Activated gamma-delta T cell treated with Interleukin-2 at 50 U/mL for 16 hours (primary cell): ENCODE measurements at regions not wholly inside any gene's neighbourhood (a gene's known extent, or its start where the extent isn't known, plus 50 kb on each side); places are given as distances from the start of the nearest gene placed in this dataset.

Experiments used
- DNase-seq: peaks from one replicate; pipeline ENCODE4 v3.0.0-alpha.2; 2020

DNA sequence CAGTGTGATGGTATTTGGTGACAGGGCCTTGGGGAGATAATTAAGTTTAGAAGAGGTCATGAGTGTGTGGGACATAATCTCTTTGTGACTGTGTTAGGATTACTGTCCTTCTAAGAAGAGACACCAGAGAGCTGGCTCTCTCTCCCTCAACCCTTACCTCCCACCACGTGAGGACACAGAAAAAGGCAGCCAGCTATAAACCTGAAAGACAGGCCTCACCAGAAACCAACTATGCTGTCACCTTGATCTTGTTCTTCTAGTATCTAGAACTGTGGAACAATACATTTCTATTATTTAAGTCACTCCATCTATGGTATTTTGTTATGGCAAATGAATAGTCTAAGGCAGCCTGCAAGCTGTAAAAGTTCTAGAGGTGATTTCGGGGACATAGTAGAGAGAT lies 203.7 kb downstream of the OTOR start:
- DNase-seq = no peak

DNA sequence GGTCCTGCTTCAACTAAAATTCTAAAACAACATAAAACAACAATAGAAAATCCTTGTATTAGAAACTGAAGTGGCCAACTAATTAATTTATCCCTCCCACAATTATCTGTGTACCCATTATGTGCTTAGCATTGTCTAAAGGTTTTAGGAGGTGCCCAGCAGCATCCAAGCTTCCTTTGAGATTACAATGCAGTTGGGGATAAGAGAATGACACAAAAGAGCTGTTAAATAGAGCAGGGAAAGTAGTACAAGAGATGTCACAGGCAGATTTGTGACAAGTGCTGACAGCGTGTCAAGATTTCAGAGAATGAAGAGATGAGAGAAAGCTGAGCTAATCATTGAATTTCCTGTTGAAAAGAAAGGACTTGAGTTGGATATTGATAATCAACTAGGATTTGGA lies 204.8 kb downstream of the OTOR start:
- DNase-seq = no peak

DNA sequence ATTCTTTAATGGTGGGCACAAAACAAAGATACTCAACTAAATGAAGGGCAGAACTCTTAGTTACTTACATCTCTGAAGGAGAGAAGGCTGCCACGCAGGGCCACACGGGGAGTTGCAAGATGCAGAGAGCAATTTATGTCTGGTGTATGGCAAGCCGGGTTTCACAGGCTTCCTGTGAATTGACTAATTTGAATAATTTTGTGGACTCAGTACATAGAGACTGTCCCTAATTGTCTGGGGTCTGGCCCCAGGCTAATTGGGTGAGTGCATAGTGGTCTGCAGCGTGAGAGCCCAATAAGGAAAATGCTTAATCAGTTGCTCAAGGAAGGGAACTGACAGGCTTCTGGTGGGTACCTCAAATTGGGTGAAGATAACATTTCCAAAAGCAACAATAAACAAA lies 205.7 kb downstream of the OTOR start:
- DNase-seq = no peak

DNA sequence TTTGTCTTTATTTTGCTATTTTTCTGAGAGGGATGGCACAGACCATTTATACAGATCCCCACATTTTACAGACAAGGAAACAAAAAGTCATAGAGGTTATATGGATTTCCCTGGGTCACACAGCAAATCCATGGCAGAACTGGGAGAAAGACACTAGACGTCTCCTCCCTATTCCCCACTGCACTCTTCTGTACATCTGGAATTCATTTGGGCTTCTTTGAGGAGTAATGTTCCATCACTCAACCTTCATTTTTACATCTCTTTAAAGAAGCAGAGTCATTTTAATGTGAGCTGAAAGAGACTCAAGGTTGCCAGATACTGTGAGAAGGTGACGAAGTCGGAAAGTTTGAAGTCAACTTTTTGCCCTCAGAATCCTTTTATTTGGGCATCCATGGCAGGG lies 207.3 kb downstream of the OTOR start:
- DNase-seq = no peak

DNA sequence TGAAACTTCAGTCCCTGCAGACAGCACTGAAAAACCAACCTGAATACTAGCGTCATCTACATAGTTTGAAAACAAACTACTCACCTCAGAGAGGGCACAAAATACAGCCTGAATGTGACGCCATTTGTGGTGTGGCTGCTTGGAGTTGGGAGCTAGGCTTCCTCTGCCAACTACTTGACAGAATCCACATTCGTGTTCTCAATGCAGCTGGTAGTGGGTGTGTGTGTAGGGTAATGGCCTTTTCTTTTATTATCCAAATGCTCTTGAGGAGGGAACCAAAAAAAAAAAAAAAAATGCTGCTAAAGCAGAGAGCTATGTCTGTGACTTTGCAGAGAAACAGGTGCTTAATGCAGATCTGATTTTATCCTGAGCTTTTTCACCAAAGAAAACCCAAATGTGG lies 207.8 kb downstream of the OTOR start:
- no peak for DNase-seq

DNA sequence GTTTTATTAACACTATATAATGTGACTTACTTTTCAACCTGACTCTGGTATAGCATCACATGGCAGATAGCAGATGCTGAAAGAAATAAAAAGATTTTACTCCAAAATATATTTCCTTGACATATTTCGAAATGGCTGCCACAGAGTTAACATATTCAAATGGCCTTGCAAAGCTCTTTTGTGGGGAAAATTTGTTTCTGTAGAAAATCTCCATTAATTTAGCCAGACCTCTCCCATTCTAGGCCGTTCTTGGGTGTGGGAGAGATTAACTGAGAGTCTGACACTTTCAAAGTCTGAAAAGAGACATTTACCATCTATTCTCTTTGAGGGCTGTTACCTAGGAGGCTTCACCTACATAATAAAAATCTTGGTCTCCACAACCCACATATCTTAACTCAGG lies 217.2 kb downstream of the OTOR start:
- no peak for DNase-seq

DNA sequence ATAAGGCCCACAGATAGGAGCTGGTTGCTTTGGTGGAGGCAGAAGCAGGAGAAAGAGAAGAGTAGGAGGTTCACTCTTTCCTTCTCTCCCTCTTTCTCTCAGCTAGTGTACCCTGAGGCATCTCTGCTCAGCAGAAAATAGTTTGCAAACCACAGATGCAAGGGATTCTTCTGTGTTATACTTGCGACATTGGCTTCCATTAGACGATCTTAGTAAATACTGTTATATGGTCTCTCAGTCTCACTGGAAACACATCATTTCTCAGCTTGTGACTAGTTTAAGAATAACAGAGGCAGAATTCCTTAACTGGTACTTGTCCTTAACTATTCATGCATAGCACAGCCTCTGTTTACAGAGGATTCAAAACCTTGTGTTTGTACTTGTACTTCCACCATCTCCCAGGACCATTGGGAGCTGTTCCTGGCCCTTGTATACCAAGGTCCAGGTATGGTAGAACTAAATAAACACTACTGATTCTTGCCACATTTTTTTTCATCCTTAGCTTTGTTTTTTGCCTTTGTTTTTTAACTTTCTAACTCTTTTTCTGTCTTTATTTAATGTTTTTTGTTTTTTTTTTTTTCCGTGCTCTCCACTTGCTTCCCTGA lies 218.2 kb downstream of the OTOR start:
- no peak for DNase-seq

DNA sequence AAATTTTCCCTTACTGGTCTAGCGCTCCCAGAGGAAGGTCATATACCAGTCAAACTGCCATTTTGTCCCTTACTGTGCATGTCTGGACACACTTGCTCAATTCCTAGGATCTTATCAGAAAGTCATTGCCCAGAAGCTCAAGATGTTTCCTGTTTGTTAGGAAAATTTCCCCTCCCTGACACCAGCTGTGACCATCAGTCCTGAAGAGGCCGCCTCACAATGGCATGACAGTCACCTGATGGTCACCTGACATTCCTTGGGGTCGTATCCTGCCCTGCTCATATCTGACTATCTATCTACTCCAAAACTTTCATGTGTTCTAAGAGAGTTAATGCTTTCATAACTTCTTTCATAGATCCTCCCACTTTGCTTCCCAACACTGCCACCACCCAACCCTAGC lies 219.9 kb downstream of the OTOR start:
- DNase-seq = no peak

DNA sequence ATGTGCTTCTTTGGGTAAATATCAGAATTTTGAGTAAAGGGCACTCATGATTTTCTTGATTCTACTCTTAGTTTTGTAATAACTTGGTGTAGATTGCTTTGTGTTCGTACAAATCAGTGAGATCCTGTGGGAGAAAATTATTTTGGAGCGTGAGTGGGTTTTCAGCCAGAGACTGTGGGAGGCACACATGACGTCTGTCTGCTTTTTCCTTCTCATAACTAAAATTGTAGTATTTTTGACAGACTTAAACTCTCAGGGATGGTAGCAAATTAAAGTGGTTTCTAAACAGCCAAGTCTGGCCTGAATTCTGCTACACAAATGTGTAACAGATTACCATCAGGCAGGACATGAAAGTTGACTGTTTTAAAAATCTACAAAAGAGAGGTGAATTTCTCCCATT lies 222.6 kb downstream of the OTOR start:
- DNase-seq = no peak

DNA sequence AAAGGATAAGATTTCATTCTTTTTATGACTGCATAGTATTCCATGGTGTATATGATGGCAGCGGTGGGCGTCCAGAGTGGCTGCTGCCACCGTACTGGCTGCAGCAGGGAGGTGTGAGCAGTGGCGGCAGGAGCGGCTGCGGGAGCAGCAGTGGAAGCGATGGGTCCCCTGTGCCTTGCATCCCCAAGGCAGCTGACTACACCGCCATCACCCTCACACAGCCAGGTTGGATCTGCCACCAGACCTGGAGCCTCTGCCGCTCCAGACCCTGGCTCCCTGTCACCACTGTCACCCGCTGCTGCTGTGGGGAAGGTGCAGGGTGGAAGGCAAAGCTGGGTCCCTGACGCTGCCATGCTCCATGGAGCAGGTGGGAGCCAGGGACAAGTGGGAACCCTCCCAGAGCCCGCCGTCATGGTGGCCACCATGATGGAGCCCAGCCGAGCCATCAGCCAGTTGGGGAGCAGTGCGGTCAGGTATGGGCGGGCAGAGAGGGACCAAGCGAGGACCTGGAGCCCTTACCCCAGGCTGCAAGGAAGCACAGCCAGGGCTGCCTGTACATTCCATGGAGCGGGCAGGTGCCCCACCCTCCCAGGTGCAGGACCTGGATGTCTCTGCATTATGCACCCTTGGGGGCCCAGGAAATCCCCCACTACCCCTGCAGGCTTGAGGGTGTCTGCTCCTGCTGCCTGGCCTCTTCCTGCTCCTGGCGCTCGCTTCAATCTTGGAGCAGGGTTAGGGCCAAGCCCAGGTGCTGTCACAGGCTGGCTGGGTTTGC lies 226.1 kb downstream of the OTOR start:
- no peak for DNase-seq

DNA sequence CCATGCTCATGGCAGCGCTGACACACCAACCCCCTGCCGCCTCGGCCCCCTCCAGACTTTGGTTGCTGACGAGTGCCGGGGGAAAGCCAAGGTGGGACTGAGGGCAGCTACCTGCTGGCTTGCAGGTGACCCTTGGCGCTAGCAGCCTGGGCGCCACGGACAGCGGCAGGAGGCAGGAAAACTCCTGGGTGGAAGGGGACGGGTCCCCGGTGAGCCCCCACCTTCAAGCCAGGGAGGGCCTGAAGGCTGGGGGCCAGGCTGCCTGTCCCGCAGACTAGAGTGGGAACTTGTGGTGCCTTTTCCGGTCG lies 226.7 kb downstream of the OTOR start:
- no peak for DNase-seq

DNA sequence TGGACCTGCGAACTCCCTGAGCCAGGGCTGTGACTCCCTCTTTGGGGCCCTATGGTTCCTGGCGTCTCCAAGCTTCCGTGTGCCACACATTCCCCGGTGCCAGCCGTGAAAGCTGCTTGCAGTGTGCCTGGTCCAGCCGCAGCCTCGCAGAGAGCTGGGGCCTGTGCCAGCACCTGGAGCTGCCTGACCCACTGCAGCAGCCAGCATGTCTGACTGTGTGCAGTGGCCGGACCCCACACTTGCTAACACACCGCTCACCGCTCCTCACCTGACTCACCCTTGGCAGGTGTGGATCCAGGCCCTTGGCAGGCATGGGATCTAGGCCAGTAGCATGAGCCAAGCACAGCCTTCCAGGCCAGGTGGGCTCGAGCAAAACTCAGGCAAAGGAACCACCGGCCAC lies 227.5 kb downstream of the OTOR start:
- no peak for DNase-seq

DNA sequence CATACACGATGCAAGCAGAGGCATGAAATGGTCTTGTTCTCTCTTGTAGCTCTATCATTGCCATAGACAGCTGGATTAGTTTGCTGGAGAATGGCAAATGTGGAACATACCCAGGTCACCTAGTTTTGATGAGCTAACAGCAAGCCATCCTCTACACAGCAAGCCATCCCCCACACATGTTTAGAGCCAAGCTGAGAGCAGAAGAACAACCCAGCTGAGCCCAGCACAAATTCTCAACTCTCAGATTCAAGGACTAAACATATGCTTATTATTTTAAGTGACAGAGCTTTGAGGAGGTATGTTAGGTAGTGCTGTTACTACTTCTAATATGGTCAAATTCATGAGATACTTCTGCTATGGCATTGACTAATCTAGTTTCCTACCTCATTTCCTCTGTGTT lies 230.3 kb downstream of the OTOR start:
- DNase-seq = no peak

DNA sequence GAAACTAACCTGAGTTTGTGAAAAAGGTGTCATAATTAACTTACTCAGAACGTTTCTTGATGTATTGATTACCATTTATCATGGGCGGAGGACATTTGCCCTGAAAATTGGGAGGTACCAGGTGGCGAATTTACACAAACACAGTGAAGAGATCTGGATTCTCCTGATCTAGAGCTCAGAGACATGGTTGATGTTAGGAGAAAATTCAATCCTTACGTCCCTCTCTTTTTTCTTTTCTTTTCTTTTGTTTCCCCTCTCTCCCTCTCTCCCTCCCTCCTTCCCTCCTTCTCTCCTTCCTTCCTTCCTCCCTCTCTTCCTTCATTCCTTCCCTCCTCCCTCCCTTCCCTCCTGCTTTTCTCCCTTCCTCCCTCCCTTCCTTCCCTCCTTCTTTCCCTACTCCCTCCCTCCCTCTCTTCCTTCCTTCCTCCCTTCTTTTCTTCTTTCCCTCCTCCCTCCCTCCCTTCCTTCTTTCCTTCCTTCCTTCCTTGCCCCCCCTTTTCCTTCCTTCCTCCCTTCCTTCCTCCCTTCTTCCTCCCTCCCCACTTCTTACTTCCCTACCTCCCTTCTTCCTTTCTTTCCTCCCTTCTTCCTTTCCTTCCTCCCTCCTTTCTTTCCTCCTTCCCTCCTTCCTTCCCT lies 234.1 kb downstream of the OTOR start:
- DNase-seq = no peak

DNA sequence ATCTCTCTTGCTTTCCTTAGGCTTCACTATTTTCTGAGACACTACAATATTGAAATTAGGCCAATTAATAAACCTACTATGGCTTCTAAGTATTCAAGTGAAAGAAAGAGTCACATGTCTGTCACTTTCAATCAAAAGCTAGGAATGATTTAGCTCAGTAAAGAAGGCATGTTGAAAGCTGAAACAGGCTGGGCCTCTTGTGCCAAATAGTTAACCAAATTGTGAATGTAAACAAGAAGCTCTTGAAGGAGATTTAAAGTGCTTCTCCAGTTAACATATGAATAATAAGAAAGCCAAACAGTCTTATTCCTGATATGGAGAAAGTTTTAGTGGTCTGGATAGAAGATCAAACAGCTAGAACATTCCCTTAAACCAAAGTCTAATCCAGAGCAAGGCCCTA lies 236.3 kb downstream of the OTOR start:
- DNase-seq = no peak

DNA sequence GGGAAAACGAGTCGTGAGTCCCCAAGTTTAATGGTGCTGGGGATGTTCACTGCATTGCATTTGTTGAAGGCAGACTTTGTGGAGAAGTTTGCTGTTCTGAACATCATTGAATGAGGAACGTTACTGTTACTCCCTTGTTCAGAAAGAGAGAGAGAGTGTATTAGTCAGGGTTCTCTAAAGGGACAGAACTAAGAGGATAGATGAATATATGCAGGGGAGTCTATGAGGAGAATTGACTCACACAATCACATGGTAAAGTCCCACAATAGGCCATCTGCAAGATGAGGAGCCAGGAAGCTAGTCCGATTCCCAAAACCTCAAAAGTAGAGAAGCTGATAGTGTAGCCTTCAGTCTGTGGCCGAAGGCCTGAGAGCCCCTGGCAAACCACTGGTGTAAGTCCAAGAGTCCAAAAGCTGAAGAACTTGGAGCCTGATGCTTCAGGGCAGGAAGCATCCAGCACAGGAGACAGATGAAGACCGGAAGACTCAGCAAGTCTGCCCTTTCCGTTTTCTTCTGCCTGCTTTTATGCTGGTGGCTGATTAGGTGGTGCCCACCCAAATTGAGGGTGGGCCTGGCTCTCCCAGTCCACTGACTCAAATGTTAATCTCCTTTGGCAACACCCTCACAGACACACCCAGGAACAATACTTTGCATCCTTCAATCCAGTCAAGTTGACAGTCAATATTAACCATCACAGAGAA lies 223.5 kb upstream of the PCSK2 start:
- no peak for DNase-seq

DNA sequence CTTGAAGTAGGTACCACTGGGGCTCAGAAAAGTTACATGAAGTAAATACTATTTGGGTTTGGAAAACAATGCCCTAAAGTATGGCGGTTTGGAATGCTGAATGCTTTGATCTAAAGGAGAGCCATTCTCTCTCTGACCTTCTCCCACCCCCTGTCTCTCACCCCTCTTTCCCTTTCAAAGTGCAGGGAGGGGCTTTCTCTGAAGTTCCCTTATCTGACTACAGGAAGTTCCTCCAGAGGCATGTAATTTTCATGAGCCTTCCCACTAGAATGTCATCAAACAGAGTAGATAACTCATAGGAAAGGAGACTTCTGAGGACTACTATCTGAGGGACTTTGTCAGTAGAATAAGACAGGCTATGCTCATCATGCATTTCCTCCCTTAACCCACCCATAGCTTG lies 216.7 kb upstream of the PCSK2 start:
- no peak for DNase-seq

DNA sequence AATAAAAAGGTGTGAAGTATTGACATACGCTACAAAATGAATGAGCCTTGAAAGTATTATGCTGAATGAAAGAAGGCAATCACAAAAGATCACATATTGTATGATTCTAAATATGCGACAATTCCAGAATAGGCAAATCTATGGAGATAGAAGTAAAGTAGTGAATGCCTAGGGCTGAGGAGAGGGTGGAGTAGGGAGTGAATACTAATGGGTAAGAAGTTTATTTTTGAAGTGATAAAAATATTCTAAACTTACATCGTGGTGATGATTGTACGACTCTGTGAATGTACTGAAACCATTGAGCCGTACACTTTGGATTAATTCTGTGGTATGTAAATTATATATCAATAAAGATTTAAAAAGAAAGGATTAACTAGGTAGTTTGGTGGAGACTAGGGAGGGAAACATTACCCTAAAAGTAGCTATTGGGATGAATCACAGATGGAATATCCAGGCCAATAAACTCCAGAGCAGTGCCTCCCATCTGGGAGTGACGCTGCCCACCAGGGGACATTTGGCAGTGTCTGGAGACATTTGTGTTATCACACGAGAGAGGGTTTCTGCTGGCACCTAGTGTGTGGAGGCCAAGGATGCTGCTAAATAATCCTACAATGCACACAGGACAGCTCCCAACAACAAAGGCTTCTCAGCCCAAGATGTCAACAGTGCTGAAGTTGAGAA lies 214.2 kb upstream of the PCSK2 start:
- no peak for DNase-seq

DNA sequence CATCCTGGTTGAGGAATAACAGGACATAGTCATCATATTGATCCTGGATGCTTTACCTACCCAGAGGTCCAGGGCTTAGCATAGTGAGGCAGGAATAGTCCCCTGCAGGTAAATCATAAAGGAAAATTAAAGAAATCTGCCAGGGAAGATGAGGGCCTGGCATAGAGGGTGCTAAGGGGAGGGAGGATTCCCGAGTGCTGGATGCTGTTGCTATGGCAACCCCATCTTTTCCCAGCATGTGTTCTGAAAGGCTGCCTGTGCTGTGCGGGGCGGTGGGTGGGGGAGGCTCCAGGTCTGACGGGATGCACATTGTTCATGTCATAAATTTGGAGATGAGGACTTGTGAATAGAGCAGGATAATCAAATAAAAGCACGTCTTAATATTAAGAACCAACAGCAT lies 212.6 kb upstream of the PCSK2 start:
- DNase-seq = no peak

DNA sequence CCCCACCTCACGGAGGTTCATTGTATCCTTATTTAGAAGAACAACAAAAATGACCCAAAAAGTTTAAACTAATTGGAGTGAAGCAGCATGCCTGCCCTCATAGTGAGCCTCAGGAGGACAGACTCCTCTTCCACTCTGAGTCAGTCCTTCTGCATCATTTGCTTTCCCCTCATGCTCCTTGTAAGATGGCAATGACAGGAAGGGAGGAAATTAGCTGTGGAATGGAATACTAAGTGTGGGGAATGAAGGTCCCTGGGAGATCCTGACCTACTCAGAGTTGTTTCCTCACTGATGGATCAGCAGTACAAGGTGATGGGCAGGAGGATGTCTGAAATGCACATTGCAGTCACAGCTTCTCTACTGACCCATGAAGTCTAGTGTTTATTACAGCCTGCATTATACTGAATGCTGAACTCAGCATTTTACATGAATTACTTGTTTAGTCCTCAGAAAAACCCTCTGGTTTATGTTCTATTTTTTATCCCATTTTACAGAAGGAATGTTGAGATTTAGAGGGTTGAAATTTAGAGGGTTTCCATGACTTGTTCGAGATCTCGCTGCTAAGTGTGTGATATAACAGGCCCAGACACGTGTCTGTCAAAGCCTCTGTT lies 212.0 kb upstream of the PCSK2 start:
- DNase-seq = no peak

DNA sequence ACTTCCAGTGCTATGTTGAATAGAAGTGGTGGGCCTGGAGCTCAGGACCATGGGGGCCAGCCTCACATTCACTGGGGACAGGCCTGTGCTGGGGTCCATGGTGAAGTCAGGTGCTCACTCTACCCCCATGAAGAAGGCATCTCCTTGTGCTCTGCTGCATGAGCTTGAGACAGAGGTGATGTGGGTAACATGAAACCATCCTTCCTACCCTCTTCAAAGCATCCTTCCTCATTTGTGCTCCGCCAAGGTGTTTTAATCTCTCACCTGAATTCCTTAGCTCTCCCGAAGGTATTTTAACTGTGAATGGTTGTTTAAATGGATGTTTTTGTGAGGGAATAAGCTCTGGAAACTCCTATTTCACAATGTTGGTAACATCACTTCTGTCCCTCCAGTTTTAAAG lies 209.6 kb upstream of the PCSK2 start:
- DNase-seq = no peak

DNA sequence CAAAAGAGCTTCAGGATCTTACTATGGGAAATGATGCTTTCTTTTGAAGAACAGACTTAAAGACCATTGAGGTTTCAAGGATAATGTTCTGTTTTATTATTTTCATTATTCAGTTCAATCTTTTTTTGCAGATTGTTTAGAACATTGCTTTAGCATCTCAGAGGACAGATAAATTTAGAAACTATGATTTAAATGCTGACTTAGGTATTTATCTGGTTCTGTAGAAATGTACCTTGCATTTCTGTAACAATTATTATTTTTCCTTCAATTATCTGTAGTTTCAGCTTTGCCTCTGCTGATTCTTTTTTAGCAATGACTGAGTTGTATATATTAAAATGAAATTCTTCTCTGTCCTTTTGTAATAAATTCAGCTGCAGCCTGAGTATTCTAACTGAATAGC lies 205.4 kb upstream of the PCSK2 start:
- DNase-seq = no peak

DNA sequence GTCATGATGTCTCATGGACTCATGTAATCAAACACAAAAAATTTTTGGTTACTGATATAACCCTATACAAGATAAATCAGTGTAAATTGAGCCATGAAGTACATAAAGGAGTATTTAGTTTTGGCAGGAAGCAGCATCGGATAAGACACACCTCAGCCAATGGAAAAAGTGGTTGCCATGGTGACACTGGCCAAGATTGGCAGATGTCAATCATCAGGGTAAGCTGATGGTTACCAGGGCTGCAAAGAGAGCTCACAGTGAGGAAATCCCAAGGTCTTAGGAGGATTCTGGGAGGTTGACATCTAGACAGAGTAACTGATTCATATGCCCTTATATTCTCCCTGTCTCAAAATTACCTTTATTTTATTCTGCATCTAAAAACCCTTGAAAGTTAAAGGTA lies 203.8 kb upstream of the PCSK2 start:
- no peak for DNase-seq
